HepG2 (cell line): ENCODE measurements at regions not wholly inside any gene's neighbourhood (a gene's known extent, or its start where the extent isn't known, plus 50 kb on each side); places are given as distances from the start of the nearest gene placed in this dataset.
"Not testable (repeated sequence)": the region's sequence is repeated elsewhere in the genome, so short reads cannot be mapped to it uniquely, and the experiment has no call there.

Experiments used
- CTCF ChIP-seq: sonication (generic); formaldehyde crosslinking; IDR thresholded peaks from 2 replicates; pipeline ENCODE4 v1.5.0; 2020; ENCODE audit warnings: mild to moderate bottlenecking, missing genetic modification reagents, moderate library complexity
- HNF4G ChIP-seq, 2 experiments: sonication (generic) in 1 of 2; formaldehyde crosslinking in 1 of 2; IDR thresholded peaks; 2 replicates each; pipeline versions ENCODE4 v1.4.0 to v1.6.1; 2011 to 2020; ENCODE audit warnings: borderline replicate concordance in 2 of 2, low read depth in 2 of 2, mild to moderate bottlenecking in 2 of 2, low read length in 1 of 2, missing genetic modification reagents in 1 of 2, moderate library complexity in 1 of 2
- ISX ChIP-seq: sonication (generic); formaldehyde crosslinking; conservative IDR thresholded peaks from 2 replicates; pipeline ENCODE4 v1.5.0; 2020; ENCODE audit warnings: missing genetic modification reagents
- MTF2 ChIP-seq: sonication (generic); formaldehyde crosslinking; IDR thresholded peaks from 2 replicates; pipeline ENCODE4 v1.5.0; 2020; ENCODE audit warnings: missing genetic modification reagents, borderline replicate concordance
- POLR2AphosphoS5 ChIP-seq: IDR thresholded peaks from 2 replicates; pipeline ENCODE4 v1.6.1; 2012; ENCODE audit warnings: low read depth, low read length
- SYNCRIP ChIP-seq: fragments of 200-400 bp; formaldehyde crosslinking; IDR thresholded peaks from 2 replicates; pipeline ENCODE4 v1.6.1; 2018; ENCODE audit warnings: mild to moderate bottlenecking, low read depth, low read length; ENCODE audit not compliant: insufficient read depth
- ZBTB40 ChIP-seq, 2 experiments: fragments of 450-650 bp in 1 of 2; sonication (generic) in 1 of 2; formaldehyde crosslinking in 1 of 2; IDR thresholded peaks; 2 replicates each; pipeline versions ENCODE4 v1.6.1 to v1.8.0; 2016 to 2022; ENCODE audit warnings: antibody characterized with exemption in 1 of 2, mild to moderate bottlenecking in 1 of 2, missing genetic modification reagents in 1 of 2
- ZNF691 ChIP-seq: sonication (generic); formaldehyde crosslinking; IDR thresholded peaks from 2 replicates; pipeline ENCODE4 v1.4.0; 2020; ENCODE audit warnings: missing genetic modification reagents, low read depth, mild to moderate bottlenecking, borderline replicate concordance
- TF ChIP-seq, protein P1 (sequence below): sonication (generic); formaldehyde crosslinking; IDR thresholded peaks from 2 replicates; pipeline ENCODE4 v1.4.0; 2020; ENCODE audit warnings: missing genetic modification reagents

DNA sequence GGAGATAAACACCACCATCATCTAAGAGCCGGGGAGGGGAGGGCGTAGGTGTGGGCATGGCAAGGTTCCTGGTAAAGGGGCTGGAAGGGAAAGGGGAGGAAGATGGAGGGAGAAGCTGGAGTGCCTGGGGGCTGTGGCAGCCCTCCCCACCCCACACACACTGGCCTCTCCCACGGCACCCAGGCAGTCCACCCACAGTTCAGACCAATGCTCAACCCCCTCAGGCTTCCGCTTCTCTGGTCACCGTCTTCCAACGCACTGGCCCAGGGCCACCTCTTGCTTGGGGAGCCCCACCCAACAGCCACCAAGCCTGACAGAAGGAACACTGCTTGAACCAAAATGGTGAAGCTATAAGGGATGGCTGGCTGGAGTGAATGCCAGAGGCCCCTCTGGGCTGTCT is 160.3 kb downstream of the GOLGA6L4 start:
- TF ChIP-seq ZNF691 (CRISPR knock-in tag); CTCF (CRISPR knock-in tag); HNF4G (IDR thresholded peaks at IDR 0.05; ENCODE audit: borderline replicate concordance, low read depth, low read length); HNF4G (CRISPR knock-in tag; IDR thresholded peaks at IDR 0.05; ENCODE audit: borderline replicate concordance, low read depth); ISX (CRISPR knock-in tag); MTF2 (CRISPR knock-in tag); POLR2AphosphoS5; SYNCRIP; ZBTB40 (IDR thresholded peaks at IDR 0.05); ZBTB40 (CRISPR knock-in tag; IDR thresholded peaks at IDR 0.05): not testable (repeated sequence)
- TF ChIP-seq, protein P1, sequence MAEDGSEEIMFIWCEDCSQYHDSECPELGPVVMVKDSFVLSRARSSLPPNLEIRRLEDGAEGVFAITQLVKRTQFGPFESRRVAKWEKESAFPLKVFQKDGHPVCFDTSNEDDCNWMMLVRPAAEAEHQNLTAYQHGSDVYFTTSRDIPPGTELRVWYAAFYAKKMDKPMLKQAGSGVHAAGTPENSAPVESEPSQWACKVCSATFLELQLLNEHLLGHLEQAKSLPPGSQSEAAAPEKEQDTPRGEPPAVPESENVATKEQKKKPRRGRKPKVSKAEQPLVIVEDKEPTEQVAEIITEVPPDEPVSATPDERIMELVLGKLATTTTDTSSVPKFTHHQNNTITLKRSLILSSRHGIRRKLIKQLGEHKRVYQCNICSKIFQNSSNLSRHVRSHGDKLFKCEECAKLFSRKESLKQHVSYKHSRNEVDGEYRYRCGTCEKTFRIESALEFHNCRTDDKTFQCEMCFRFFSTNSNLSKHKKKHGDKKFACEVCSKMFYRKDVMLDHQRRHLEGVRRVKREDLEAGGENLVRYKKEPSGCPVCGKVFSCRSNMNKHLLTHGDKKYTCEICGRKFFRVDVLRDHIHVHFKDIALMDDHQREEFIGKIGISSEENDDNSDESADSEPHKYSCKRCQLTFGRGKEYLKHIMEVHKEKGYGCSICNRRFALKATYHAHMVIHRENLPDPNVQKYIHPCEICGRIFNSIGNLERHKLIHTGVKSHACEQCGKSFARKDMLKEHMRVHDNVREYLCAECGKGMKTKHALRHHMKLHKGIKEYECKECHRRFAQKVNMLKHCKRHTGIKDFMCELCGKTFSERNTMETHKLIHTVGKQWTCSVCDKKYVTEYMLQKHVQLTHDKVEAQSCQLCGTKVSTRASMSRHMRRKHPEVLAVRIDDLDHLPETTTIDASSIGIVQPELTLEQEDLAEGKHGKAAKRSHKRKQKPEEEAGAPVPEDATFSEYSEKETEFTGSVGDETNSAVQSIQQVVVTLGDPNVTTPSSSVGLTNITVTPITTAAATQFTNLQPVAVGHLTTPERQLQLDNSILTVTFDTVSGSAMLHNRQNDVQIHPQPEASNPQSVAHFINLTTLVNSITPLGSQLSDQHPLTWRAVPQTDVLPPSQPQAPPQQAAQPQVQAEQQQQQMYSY (CRISPR knock-in tag) = not testable (repeated sequence)
